Epithelial cell of esophagus (primary cell): ENCODE measurements at regions not wholly inside any gene's neighbourhood (a gene's known extent, or its start where the extent isn't known, plus 50 kb on each side); places are given as distances from the start of the nearest gene placed in this dataset.

ENCODE experiments used
- DNase-seq: peaks from one replicate; pipeline ENCODE4 v3.0.0; 2010; ENCODE audit warnings: low read depth
- H3K4me3 ChIP-seq: 2 replicates; pipeline ENCODE4 v1.5.1; 2011; ENCODE audit warnings: mild to moderate bottlenecking, low read length, control low read depth
- TF ChIP-seq, protein P1 (sequence below): IDR thresholded peaks from 2 replicates; pipeline ENCODE4 v1.5.1; 2011; ENCODE audit warnings: low read depth, mild to moderate bottlenecking, low read length, control low read depth, inconsistent platforms; ENCODE audit not compliant: insufficient read depth; ENCODE audit errors: missing control alignments

- no peak for DNase-seq
- TF ChIP-seq, protein P1, sequence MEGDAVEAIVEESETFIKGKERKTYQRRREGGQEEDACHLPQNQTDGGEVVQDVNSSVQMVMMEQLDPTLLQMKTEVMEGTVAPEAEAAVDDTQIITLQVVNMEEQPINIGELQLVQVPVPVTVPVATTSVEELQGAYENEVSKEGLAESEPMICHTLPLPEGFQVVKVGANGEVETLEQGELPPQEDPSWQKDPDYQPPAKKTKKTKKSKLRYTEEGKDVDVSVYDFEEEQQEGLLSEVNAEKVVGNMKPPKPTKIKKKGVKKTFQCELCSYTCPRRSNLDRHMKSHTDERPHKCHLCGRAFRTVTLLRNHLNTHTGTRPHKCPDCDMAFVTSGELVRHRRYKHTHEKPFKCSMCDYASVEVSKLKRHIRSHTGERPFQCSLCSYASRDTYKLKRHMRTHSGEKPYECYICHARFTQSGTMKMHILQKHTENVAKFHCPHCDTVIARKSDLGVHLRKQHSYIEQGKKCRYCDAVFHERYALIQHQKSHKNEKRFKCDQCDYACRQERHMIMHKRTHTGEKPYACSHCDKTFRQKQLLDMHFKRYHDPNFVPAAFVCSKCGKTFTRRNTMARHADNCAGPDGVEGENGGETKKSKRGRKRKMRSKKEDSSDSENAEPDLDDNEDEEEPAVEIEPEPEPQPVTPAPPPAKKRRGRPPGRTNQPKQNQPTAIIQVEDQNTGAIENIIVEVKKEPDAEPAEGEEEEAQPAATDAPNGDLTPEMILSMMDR: no peak
- no peak overlapping the region for H3K4me3 ChIP-seq
These were observed 131.5 kb upstream of the PTCH1 start for GRCh38 chr9:95648225-95648624.

GRCh38 chr9:95645992-95646391 is 129.2 kb upstream of the PTCH1 start:
- no peak for DNase-seq

DNA sequence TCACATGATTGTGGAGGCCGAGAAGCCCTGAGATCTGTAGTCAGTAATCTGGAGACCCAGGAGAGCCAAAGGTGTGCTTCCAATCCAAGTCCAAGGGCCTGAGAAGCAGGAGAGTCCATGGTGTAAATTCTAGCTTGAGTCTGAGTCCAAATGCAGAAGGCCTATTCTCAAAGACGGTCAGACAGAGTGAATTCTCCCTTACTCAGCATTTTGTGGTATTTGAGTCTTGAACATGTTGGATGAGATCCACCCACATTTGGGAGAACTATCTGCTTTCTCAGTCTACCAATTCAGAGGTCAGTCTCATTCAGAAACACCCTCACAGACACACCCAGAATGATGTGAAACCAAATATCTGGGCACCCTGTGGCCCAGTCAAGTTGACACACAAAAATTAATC is 128.8 kb upstream of the PTCH1 start:
- no peak for DNase-seq
- TF ChIP-seq, protein P1: no peak
- H3K4me3 ChIP-seq: no peak overlapping the region

More at GRCh38 chr9:95645992-95646391, 129.2 kb upstream of the PTCH1 start:
- no peak overlapping the region for H3K4me3 ChIP-seq
- TF ChIP-seq, protein P1: no peak

DNA sequence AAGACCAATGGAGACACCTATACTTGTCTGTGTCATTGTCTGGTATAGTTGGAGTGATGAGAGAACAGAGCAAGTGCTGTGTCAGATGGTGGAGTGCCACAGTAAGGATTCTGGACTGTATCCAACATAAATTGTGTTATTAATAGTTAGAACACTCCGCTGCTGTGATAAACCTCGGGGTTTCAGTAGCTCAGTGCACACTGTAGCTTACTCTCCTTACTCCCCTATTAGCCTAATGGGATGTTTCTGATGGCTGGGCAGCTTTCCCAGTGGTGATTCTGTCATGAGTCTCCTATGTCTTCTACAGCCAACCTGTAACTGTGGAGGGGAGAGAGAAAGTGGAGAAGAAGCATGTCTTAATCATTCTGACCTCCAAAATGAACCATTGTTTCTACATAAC is 127.6 kb upstream of the PTCH1 start:
- TF ChIP-seq, protein P1: no peak
- DNase-seq: no peak
- no peak overlapping the region for H3K4me3 ChIP-seq

DNA sequence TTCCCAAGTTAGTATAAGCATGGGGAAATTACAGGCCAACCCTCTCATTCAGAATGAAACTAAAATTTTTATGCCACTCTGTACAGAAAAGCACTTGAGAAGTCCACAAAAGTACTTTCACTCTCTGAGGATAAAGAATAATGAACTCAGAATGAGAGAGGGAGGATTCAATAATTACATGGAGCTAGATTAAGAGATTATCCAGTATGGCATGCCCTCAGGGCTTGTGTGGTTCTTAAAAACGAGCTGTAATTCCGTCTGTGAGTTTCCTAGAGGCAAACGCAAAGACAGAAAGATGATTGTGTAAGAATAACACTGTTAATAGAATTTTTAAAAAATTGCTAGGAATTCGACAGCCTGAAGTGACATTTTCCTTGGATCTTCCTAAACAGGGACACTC is 126.8 kb upstream of the PTCH1 start:
- DNase-seq: no peak
- no peak overlapping the region for H3K4me3 ChIP-seq
- TF ChIP-seq, protein P1: no peak

DNA sequence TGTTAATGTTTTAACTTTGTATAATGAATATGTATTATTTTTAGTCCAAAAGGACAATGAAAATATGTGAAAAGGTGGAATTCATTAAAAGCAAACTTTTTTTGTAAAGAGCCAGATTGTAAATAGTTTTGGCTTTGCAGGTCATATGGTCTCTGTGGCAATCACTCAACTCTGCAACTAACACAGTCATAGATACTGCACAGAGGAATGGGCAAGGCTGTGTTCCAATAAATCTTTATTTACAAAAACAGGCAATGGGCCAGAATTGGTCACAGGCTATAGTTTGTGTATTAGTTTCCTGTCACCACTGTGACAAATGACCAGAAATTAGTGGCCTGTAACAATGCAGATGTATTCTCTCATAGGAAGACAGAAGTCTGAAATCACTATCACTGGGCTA is 125.4 kb upstream of the PTCH1 start:
- H3K4me3 ChIP-seq: no peak overlapping the region
- TF ChIP-seq, protein P1: no peak
- DNase-seq: no peak

GRCh38 chr9:95641586-95641985 is 124.8 kb upstream of the PTCH1 start:
- TF ChIP-seq, protein P1: no peak
- no peak overlapping the region for H3K4me3 ChIP-seq

More at GRCh38 chr9:95641586-95641985, 124.8 kb upstream of the PTCH1 start:
- DNase-seq: peak; percentile 8
